ENCODE measurements at regions not wholly inside any gene's neighbourhood (a gene's known extent, or its start where the extent isn't known, plus 50 kb on each side); places are given as distances from the start of the nearest gene placed in this dataset.
"Not testable (repeated sequence)": the region's sequence is repeated elsewhere in the genome, so short reads cannot be mapped to it uniquely, and the experiment has no call there.

- no peak for DNase-seq
Observed at GRCh38 chrX:137195296-137195695, 161.5 kb upstream of the GPR101 start.

- peak; percentile 14 for DNase-seq
Observed at GRCh38 chrX:137194164-137194563, 160.4 kb upstream of the GPR101 start.

- no peak for DNase-seq
Observed at GRCh38 chrX:137187540-137187939, 153.7 kb upstream of the GPR101 start.

GRCh38 chrX:137178392-137178791 lies 144.6 kb upstream of the GPR101 start:
- DNase-seq = no peak

- no peak for DNase-seq
Observed at GRCh38 chrX:137172317-137172948, 138.6 kb upstream of the GPR101 start.

GRCh38 chrX:137171626-137172025 lies 137.8 kb upstream of the GPR101 start:
- peak; percentile 33 for DNase-seq

GRCh38 chrX:137166591-137166990 lies 132.8 kb upstream of the GPR101 start:
- no peak for DNase-seq

- DNase-seq = no peak
Observed at GRCh38 chrX:137164329-137164728, 130.5 kb upstream of the GPR101 start.

- no peak for DNase-seq
Observed at GRCh38 chrX:137151403-137151802, 117.6 kb upstream of the GPR101 start.

GRCh38 chrX:137143864-137144263 lies 110.1 kb upstream of the GPR101 start:
- no peak for DNase-seq

GRCh38 chrX:137122651-137123050 lies 88.9 kb upstream of the GPR101 start:
- DNase-seq = not testable (repeated sequence)

GRCh38 chrX:137119049-137119448 lies 85.3 kb upstream of the GPR101 start:
- no peak for DNase-seq

- no peak for DNase-seq
Observed at GRCh38 chrX:137118536-137118935, 84.7 kb upstream of the GPR101 start.

- no peak for DNase-seq
Observed at GRCh38 chrX:137118136-137118535, 84.3 kb upstream of the GPR101 start.

GRCh38 chrX:137107877-137108276 lies 74.1 kb upstream of the GPR101 start:
- DNase-seq = not testable (repeated sequence)

GRCh38 chrX:137101273-137101990 lies 67.6 kb upstream of the GPR101 start:
- no peak for DNase-seq

Data from NCI-H1105 treated with DMSO at 0.1 percent for 48 hours (cell line).